OCI-LY3 (cell line): ENCODE measurements at regions not wholly inside any gene's neighbourhood (a gene's known extent, or its start where the extent isn't known, plus 50 kb on each side); places are given as distances from the start of the nearest gene placed in this dataset.
A peak's percentile ranks its signal among the peaks of the same experiment; 100 is the strongest.

Experiments used
- H2AFZ ChIP-seq: fragments of 200-600, 300-600 bp; shearing (Covaris generic); 2 replicates; pipeline ENCODE4 v1.6.0; 2014; ENCODE audit warnings: antibody characterized with exemption, low read depth, low read length
- H3K27ac ChIP-seq: fragments of 200-600, 300-600 bp; sonication (generic); 2 replicates; pipeline ENCODE4 v1.5.1; 2014; ENCODE audit warnings: mild to moderate bottlenecking, low read length, moderate library complexity, mixed read lengths
- H3K27me3 ChIP-seq: fragments of 200-600, 300-600 bp; sonication (generic); 2 replicates; pipeline ENCODE4 v1.6.1; 2014; ENCODE audit warnings: low read depth, low read length, mixed read lengths
- H3K36me3 ChIP-seq: fragments of 200-600, 300-600 bp; sonication (generic); replicated peaks from 2 replicates; pipeline ENCODE3; 2014; ENCODE audit warnings: low read depth, low read length, mixed read lengths
- H3K4me1 ChIP-seq: fragments of 300-600, 200-600 bp; sonication (generic); 2 replicates; pipeline ENCODE4 v1.6.1; 2014; ENCODE audit warnings: low read length, mixed read lengths
- H3K4me2 ChIP-seq: fragments of 200-600, 300-600 bp; sonication (generic); 2 replicates; pipeline ENCODE4 v1.6.1; 2014; ENCODE audit warnings: low read length, mixed read lengths
- H3K4me3 ChIP-seq: fragments of 300-600, 200-600 bp; sonication (generic); 2 replicates; pipeline ENCODE4 v1.5.1; 2014; ENCODE audit warnings: antibody characterized with exemption, mild to moderate bottlenecking, low read length, moderate library complexity
- H3K79me2 ChIP-seq: fragments of 300-600, 200-600 bp; shearing (Covaris generic); 2 replicates; pipeline ENCODE4 v1.6.1; 2014; ENCODE audit warnings: mild to moderate bottlenecking, low read length, mixed read lengths
- H3K9ac ChIP-seq: fragments of 300-600, 200-600 bp; shearing (Covaris generic); 2 replicates; pipeline ENCODE4 v1.6.0; 2014; ENCODE audit warnings: mild to moderate bottlenecking, low read length, moderate library complexity
- H3K9me3 ChIP-seq: fragments of 200-600, 300-600 bp; shearing (Covaris generic); 2 replicates; pipeline ENCODE4 v1.6.1; 2014; ENCODE audit warnings: low read length, mixed read lengths; ENCODE audit not compliant: insufficient read depth
- H4K20me1 ChIP-seq: fragments of 200-600, 300-600 bp; sonication (generic); 2 replicates; pipeline ENCODE4 v1.6.1; 2016; ENCODE audit warnings: low read length, mixed read lengths; ENCODE audit not compliant: insufficient read depth
- EZH2phosphoT487 ChIP-seq: fragments of 200-600 bp; shearing (Covaris generic); IDR thresholded peaks from 2 replicates; pipeline ENCODE4 v1.6.1; 2018; ENCODE audit warnings: antibody characterized with exemption, mixed run types, low read depth
- TF ChIP-seq, protein P1 (sequence below): fragments of 200-600, 300-600 bp; sonication (generic); IDR thresholded peaks from 2 replicates; pipeline ENCODE4 v1.5.1; 2014; ENCODE audit warnings: antibody characterized with exemption, low read length, low read depth

DNA sequence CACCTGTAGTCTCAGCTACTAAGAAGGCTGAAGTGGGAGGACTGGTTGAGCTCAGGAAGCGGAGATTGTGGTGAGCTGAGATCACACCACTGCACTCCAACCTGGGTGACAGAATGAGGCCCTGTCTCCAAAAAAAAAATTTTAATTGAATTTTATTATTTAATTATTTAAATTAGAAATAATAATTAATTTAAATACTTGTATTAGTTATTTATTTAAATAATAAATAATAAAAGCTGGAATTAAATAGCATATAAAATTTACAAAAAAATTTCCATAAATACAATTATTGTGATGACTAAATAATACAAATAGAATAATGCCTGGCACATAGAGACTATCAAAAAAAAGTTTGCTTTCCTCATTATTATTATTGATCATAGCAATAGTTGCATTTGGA lies 371.5 kb downstream of the KCNA4 start:
- no peaks in the 10 kb centered on the region for H3K27me3 ChIP-seq
- TF ChIP-seq, protein P1, sequence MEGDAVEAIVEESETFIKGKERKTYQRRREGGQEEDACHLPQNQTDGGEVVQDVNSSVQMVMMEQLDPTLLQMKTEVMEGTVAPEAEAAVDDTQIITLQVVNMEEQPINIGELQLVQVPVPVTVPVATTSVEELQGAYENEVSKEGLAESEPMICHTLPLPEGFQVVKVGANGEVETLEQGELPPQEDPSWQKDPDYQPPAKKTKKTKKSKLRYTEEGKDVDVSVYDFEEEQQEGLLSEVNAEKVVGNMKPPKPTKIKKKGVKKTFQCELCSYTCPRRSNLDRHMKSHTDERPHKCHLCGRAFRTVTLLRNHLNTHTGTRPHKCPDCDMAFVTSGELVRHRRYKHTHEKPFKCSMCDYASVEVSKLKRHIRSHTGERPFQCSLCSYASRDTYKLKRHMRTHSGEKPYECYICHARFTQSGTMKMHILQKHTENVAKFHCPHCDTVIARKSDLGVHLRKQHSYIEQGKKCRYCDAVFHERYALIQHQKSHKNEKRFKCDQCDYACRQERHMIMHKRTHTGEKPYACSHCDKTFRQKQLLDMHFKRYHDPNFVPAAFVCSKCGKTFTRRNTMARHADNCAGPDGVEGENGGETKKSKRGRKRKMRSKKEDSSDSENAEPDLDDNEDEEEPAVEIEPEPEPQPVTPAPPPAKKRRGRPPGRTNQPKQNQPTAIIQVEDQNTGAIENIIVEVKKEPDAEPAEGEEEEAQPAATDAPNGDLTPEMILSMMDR = no peak
- TF ChIP-seq EZH2phosphoT487 = no peak
- no peak overlapping the region for H3K9ac ChIP-seq
- no peak overlapping the region for H3K27ac ChIP-seq
- no peaks in the 10 kb centered on the region for H3K79me2 ChIP-seq
- H3K9me3 ChIP-seq = no peaks in the 10 kb centered on the region
- H3K4me2 ChIP-seq = no peak overlapping the region
- H3K36me3 ChIP-seq = no peaks in the 10 kb centered on the region
- H3K4me3 ChIP-seq = no peak overlapping the region
- no peak overlapping the region for H2AFZ ChIP-seq
- H4K20me1 ChIP-seq = no peaks in the 10 kb centered on the region
- H3K4me1 ChIP-seq = no peaks in the 10 kb centered on the region

DNA sequence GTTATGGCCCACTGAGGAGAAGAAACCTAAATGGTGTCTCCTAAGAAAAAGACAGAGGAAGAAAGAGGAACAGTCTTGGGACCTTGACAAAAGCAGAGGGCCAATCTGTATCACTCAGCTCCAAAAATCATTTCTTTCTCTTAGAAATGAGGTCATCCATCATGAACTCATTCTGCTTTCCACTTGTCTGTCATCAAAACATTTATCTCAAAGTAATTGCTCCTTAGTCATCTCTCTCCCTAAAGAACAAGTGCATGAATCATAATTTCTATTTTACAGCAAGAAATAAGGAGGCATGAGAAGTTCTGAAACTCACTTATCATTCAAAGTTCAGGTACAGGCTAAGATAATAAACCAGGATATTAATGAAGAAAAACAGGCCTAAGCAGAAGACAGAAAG lies 375.6 kb downstream of the KCNA4 start:
- H3K36me3 ChIP-seq = no peaks in the 10 kb centered on the region
- no peak overlapping the region for H3K9ac ChIP-seq
- H3K4me2 ChIP-seq = no peak overlapping the region
- no peaks in the 10 kb centered on the region for H3K79me2 ChIP-seq
- TF ChIP-seq EZH2phosphoT487 = no peak
- TF ChIP-seq, protein P1 = no peak
- H3K27ac ChIP-seq = no peak overlapping the region
- no peaks in the 10 kb centered on the region for H3K9me3 ChIP-seq
- 0 out of 2 replicates have a peak, but pooled peaks cover 3% of the 10 kb centered on the region for H3K27me3 ChIP-seq
- H2AFZ ChIP-seq = no peak overlapping the region
- no peak overlapping the region for H3K4me3 ChIP-seq
- H4K20me1 ChIP-seq = no peaks in the 10 kb centered on the region
- no peaks in the 10 kb centered on the region for H3K4me1 ChIP-seq

DNA sequence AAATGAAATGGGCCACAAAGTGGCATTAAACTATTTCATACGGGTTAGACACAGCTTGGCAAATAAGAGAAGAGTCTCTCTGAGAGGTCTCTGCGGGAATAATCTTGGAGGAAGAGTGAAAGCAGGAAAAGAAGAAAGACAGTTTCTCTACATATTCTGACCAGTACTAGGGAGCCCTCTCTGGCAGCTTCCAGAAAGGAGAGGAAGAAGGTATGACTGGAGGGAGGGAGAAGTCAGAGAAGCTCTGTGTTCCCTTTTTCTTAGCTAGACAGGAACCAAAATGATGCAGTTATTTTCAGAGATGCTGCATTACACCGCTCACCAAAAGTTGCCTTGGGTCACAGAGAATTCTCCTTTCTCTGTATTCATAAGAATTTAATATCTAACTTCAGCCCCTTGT lies 382.1 kb downstream of the KCNA4 start:
- peaks cover 11% of the 10 kb centered on the region; the same call in 1 of the 2 replicates for H3K27me3 ChIP-seq
- H3K4me3 ChIP-seq = no peak overlapping the region
- H2AFZ ChIP-seq = no peak overlapping the region
- no peaks in the 10 kb centered on the region for H4K20me1 ChIP-seq
- H3K27ac ChIP-seq = no peak overlapping the region
- no peaks in the 10 kb centered on the region for H3K79me2 ChIP-seq
- TF ChIP-seq EZH2phosphoT487 = no peak
- TF ChIP-seq, protein P1 = no peak
- H3K4me1 ChIP-seq = no peaks in the 10 kb centered on the region
- H3K9me3 ChIP-seq = no peaks in the 10 kb centered on the region; the same call in 1 of the 2 replicates
- no peak overlapping the region for H3K4me2 ChIP-seq
- H3K36me3 ChIP-seq = no peaks in the 10 kb centered on the region
- no peak overlapping the region for H3K9ac ChIP-seq

DNA sequence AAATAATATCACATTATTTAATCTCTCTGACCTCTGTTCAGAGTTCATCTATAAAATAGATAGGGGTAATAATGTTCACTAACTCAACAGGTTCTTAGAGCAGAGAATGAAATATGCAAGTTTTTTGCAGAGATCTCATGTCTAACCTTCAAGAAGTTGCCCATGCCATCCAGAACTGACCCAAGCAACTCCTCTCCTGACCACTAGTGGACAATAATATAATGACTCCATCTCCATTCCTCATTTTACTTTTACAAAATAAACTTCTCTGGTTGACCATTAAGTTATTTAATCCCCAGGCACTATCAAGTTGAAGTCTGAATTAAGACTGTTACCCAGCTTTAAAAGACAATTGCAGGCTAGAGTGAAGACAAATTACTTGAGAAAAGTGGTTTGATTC lies 382.6 kb downstream of the KCNA4 start:
- TF ChIP-seq EZH2phosphoT487 = no peak
- TF ChIP-seq, protein P1 = peak; percentile 28; the same call in 1 of the 2 replicates
- Histone ChIP-seq H3K36me3 (no peaks in the 10 kb centered on the region), H2AFZ (no peak overlapping the region), H3K27ac (no peak overlapping the region), H3K27me3 (peaks cover 11% of the 10 kb centered on the region; the same call in 1 of the 2 replicates), H3K4me1 (no peaks in the 10 kb centered on the region), H4K20me1 (no peaks in the 10 kb centered on the region), H3K9me3 (no peaks in the 10 kb centered on the region; the same call in 1 of the 2 replicates), H3K9ac (no peak overlapping the region), H3K4me3 (no peak overlapping the region), H3K79me2 (no peaks in the 10 kb centered on the region), H3K4me2 (no peak overlapping the region)
